ENCODE measurements at regions not wholly inside any gene's neighbourhood (a gene's known extent, or its start where the extent isn't known, plus 50 kb on each side); places are given as distances from the start of the nearest gene placed in this dataset.

GRCh38 chr18:42392416-42392815 is 437.4 kb downstream of the PIK3C3 start:
- H3K27ac ChIP-seq, result no peak overlapping the region
- TF ChIP-seq CTCF (IDR thresholded peaks at IDR 0.05), result no peak
- no peak for ATAC-seq

GRCh38 chr18:42392926-42393325 is 437.9 kb downstream of the PIK3C3 start:
- DNase-seq (no peak), ATAC-seq (no peak)
- Histone ChIP-seq H3K36me3 (no peaks in the 10 kb centered on the region), H3K27ac (no peak overlapping the region), H3K9me3 (no peaks in the 10 kb centered on the region), H3K4me3 (no peak overlapping the region), H3K27me3 (no peaks in the 10 kb centered on the region), H3K4me1 (no peaks in the 10 kb centered on the region)
- no peak for TF ChIP-seq CTCF (IDR thresholded peaks at IDR 0.05)
- 73 to 79% methylated on average over 3 of the region's 3 CpGs for WGBS, 2 donors
- intact Hi-C loops (cut with DNase I), result no loop called here

More at GRCh38 chr18:42392416-42392815, 437.4 kb downstream of the PIK3C3 start:
- Histone ChIP-seq H3K36me3 (no peaks in the 10 kb centered on the region), H3K9me3 (no peaks in the 10 kb centered on the region), H3K4me1 (no peaks in the 10 kb centered on the region), H3K27me3 (no peaks in the 10 kb centered on the region), H3K4me3 (no peak overlapping the region)
- WGBS, 2 donors, result 10 to 20% methylated on average over 1 of the region's 1 CpG
- intact Hi-C loops (cut with DNase I), result no loop called here
- DNase-seq, result no peak

GRCh38 chr18:42394238-42394637 is 439.2 kb downstream of the PIK3C3 start:
- DNase-seq (no peak), ATAC-seq (no peak)
- Histone ChIP-seq H3K4me1 (no peaks in the 10 kb centered on the region), H3K27ac (no peak overlapping the region), H3K4me3 (no peak overlapping the region), H3K9me3 (no peaks in the 10 kb centered on the region), H3K27me3 (no peaks in the 10 kb centered on the region), H3K36me3 (no peaks in the 10 kb centered on the region)
- TF ChIP-seq CTCF (IDR thresholded peaks at IDR 0.05), result no peak
- intact Hi-C loops (cut with DNase I), result no loop called here

GRCh38 chr18:42401131-42401673 is 446.2 kb downstream of the PIK3C3 start:
- 79 to 85% methylated on average over 4 of the region's 4 CpGs for WGBS, 2 donors
- no peak for DNase-seq
- Histone ChIP-seq H3K27ac (no peak overlapping the region), H3K27me3 (no peaks in the 10 kb centered on the region), H3K36me3 (no peaks in the 10 kb centered on the region), H3K4me3 (no peak overlapping the region), H3K9me3 (no peaks in the 10 kb centered on the region), H3K4me1 (no peaks in the 10 kb centered on the region)
- TF ChIP-seq CTCF (IDR thresholded peaks at IDR 0.05), result no peak
- intact Hi-C loops (cut with DNase I), result no loop called here
- no peak for ATAC-seq

Data from heart right ventricle (tissue), 16 donors.